GM10266 (cell line): ENCODE measurements at regions not wholly inside any gene's neighbourhood (a gene's known extent, or its start where the extent isn't known, plus 50 kb on each side); places are given as distances from the start of the nearest gene placed in this dataset.
A peak's percentile ranks its signal among the peaks of the same experiment; 100 is the strongest.

Source experiments
- DNase-seq: peaks from one replicate; pipeline ENCODE4 v3.0.0; 2012; ENCODE audit errors: extremely low spot score
- TF ChIP-seq, protein P1 (sequence below): IDR thresholded peaks from 2 replicates; pipeline ENCODE4 v1.5.1; 2012; ENCODE audit warnings: mild to moderate bottlenecking, low read depth; ENCODE audit not compliant: control insufficient read depth, insufficient read depth; ENCODE audit errors: missing control alignments

DNA sequence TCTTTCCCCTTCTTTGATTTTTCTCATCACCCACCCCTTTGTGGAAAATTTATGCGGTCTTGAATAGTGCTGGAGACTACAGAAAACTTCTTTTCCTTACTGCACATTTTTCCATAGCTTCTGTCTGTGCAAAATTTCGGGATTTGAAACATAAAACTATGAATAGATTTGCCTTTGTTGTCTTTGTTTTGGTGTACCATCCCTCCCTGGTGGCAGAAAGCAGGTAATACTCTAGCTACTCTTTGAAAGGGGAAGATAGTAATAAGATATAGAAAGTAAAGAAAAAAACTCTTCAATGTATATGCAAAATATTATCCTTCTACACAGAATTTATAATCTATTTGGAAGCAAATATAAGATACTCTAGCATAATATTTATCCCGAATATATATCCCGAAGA lies 79.1 kb upstream of the LMO3 start:
- DNase-seq: no peak
- TF ChIP-seq, protein P1, sequence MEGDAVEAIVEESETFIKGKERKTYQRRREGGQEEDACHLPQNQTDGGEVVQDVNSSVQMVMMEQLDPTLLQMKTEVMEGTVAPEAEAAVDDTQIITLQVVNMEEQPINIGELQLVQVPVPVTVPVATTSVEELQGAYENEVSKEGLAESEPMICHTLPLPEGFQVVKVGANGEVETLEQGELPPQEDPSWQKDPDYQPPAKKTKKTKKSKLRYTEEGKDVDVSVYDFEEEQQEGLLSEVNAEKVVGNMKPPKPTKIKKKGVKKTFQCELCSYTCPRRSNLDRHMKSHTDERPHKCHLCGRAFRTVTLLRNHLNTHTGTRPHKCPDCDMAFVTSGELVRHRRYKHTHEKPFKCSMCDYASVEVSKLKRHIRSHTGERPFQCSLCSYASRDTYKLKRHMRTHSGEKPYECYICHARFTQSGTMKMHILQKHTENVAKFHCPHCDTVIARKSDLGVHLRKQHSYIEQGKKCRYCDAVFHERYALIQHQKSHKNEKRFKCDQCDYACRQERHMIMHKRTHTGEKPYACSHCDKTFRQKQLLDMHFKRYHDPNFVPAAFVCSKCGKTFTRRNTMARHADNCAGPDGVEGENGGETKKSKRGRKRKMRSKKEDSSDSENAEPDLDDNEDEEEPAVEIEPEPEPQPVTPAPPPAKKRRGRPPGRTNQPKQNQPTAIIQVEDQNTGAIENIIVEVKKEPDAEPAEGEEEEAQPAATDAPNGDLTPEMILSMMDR: peak; percentile 26

DNA sequence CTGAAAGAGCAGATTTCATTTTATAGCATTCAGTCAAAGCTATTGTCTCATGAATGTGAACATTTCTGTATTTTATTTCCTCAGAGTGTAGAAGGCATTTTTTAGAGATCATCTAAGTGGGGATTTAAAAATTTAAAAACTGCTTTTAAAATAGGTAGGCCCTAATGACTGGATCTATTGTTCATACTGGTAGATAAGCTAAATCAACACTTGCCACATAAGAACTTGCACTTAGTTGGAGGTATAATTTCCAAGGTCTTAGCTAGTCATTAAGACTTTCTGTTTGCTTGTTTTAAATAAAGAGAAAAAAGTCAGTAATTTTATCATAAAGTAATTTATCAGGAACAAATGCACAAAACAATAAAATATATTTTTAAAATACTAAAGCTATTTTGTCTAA lies 75.2 kb upstream of the LMO3 start:
- TF ChIP-seq, protein P1: no peak

DNA sequence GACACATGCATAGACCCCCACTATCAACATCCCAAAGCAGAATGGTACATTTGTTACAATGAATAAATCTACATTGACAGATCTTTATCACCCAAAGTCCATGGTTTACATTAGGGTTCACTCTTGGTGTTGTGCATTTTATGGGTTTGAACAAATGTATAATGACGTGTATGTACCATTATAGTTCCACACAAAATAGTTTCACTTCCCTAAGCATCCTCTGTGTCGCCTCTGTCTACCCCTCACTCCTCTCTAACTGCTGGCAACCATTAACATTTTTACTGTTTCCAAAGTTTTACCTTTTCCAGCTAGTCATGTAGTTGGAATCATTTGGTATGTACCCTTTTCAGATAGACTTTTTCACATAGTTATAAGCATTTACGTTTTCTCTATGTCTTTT lies 69.5 kb upstream of the LMO3 start:
- DNase-seq: no peak
- TF ChIP-seq, protein P1: no peak

More for the DNA sequence above, 75.2 kb upstream of the LMO3 start:
- no peak for DNase-seq

DNA sequence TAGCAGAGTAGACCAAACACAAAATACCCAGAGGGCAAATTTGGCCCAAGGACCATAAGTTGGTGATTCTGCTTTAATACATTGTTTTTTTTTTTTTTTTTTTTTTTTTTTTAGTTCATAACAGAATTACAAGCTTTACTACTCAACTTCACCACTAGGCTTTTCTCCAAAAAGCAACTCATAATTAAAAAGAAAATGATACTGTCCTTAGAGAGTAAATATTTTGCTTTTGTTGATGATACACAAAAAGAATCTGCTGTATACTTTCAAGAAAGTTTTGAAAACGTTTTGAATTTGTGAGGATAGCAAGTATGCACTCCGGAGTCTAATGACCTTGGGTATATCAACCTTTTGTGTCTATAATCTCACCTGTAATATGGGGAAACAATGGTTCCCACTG lies 68.9 kb upstream of the LMO3 start:
- TF ChIP-seq, protein P1: no peak
- DNase-seq: no peak

DNA sequence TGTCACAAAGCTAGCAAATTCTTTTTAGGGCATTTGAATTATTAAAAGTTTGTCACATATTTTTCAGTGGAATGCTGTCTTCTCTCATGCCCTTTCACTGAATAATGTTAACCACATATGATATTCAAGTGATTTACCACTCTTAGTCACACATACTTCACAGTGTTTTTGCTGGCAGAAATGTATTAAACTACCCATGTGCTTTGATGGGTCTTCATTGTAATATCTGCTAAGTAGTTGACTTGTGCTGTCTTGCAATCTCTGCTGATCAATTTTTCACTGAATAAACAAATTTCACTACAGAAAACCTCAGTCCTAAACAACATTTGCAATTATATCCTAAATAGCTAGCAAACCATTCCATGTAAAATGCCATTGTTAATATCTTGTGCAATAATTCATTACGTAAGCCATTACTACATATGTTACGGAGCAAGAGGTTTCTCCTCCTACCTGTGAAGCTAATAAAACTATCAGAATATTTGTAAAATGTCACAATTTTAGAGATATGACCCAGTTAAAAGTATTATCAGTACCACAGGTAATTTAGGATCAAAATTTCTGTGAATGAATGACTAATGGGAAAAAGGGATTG lies 64.6 kb upstream of the LMO3 start:
- TF ChIP-seq, protein P1: no peak
- no peak for DNase-seq

GRCh38 chr12:16669756-16670155 lies 63.8 kb upstream of the LMO3 start:
- no peak for DNase-seq

GRCh38 chr12:16668198-16668597 lies 62.2 kb upstream of the LMO3 start:
- DNase-seq: no peak

More at GRCh38 chr12:16669756-16670155, 63.8 kb upstream of the LMO3 start:
- TF ChIP-seq, protein P1: no peak

More at GRCh38 chr12:16668198-16668597, 62.2 kb upstream of the LMO3 start:
- TF ChIP-seq, protein P1: no peak
